Naive thymus-derived CD4-positive, alpha-beta T cell (primary cell): ENCODE measurements at regions not wholly inside any gene's neighbourhood (a gene's known extent, or its start where the extent isn't known, plus 50 kb on each side); places are given as distances from the start of the nearest gene placed in this dataset.
"Not testable (repeated sequence)": the region's sequence is repeated elsewhere in the genome, so short reads cannot be mapped to it uniquely, and the experiment has no call there.

Experiments
- ATAC-seq: fragments of 150-1000 bp; cut with Tn5 transposase; 2 replicates; pipeline ENCODE4 v1.10.0; 2021; ENCODE audit warnings: mild to moderate bottlenecking, moderate library complexity
- CTCF ChIA-PET: fragments of 350-600 bp; sonication (Branson Sonifier 250); formaldehyde crosslinking; loops from one replicate; lab custom pipeline; 2021; ENCODE audit warnings: antibody characterized with exemption; lab: Charles Lee
- POLR2A ChIA-PET: fragments of 350-600 bp; sonication (Branson Sonifier 250); formaldehyde crosslinking; loops from one replicate; lab custom pipeline; 2021; ENCODE audit warnings: antibody characterized with exemption, inconsistent platforms; lab: Charles Lee
- DNase-seq, 9 donors: peaks; one replicate each; pipeline versions ENCODE4 v3.0.0 to v3.0.0-alpha.2; 2020 to 2022; ENCODE audit warnings: mixed read lengths in 1 of 9
- H3K27ac ChIP-seq: one replicate; pipeline ENCODE4 v1.7.0; 2013; ENCODE audit warnings: mild to moderate bottlenecking, low read depth, low read length, moderate library complexity
- H3K27me3 ChIP-seq, 2 donors: one replicate each; pipeline ENCODE4 v1.7.0; 2013; ENCODE audit warnings: low read length in 2 of 2, mild to moderate bottlenecking in 2 of 2, moderate library complexity in 2 of 2; ENCODE audit not compliant: control insufficient read depth in 2 of 2, insufficient read depth in 2 of 2
- H3K36me3 ChIP-seq, 3 experiments: 1 replicate in 2 of 3; 2 replicates in 1 of 3; pipeline ENCODE4 v1.7.0; 2013; ENCODE audit warnings: low read length in 3 of 3, mild to moderate bottlenecking in 3 of 3, moderate library complexity in 1 of 3; ENCODE audit not compliant: insufficient read depth in 3 of 3, control insufficient read depth in 2 of 3
- H3K4me1 ChIP-seq, 2 donors: one replicate each; pipeline ENCODE4 v1.7.0; 2013; ENCODE audit warnings: low read length in 2 of 2, mild to moderate bottlenecking in 2 of 2, moderate library complexity in 1 of 2; ENCODE audit not compliant: control insufficient read depth in 2 of 2, insufficient read depth in 2 of 2
- H3K4me3 ChIP-seq: 2 replicates; pipeline ENCODE4 v1.7.0; 2013; ENCODE audit warnings: mild to moderate bottlenecking, low read length
- H3K9me3 ChIP-seq, 3 experiments: 1 replicate in 2 of 3; 2 replicates in 1 of 3; pipeline ENCODE4 v1.7.0; 2013; ENCODE audit warnings: low read length in 3 of 3; ENCODE audit not compliant: control insufficient read depth in 2 of 3
- H3K27ac Mint-ChIP-seq, 9 donors: one replicate each; pipeline ENCODE4 v1.8.0; 2020 to 2022; ENCODE audit warnings: mixed read lengths in 9 of 9, mild to moderate bottlenecking in 8 of 9, moderate library complexity in 5 of 9, inconsistent platforms in 2 of 9
- H3K27me3 Mint-ChIP-seq, 5 donors: one replicate each; pipeline ENCODE4 v1.8.0; 2021 to 2022; ENCODE audit warnings: mixed read lengths in 5 of 5, mild to moderate bottlenecking in 1 of 5
- H3K36me3 Mint-ChIP-seq, 5 donors: one replicate each; pipeline ENCODE4 v1.8.0; 2020 to 2022; ENCODE audit warnings: mixed read lengths in 5 of 5, mild to moderate bottlenecking in 3 of 5, inconsistent platforms in 1 of 5
- H3K4me1 Mint-ChIP-seq, 7 donors: one replicate each; pipeline ENCODE4 v1.8.0; 2020 to 2022; ENCODE audit warnings: mixed read lengths in 7 of 7, mild to moderate bottlenecking in 3 of 7, inconsistent platforms in 1 of 7
- H3K4me3 Mint-ChIP-seq, 10 donors: one replicate each; pipeline ENCODE4 v1.8.0; 2020 to 2022; ENCODE audit warnings: mild to moderate bottlenecking in 10 of 10, mixed read lengths in 10 of 10, moderate library complexity in 6 of 10, inconsistent platforms in 2 of 10
- H3K9me3 Mint-ChIP-seq, 11 donors: one replicate each; pipeline ENCODE4 v1.8.0; 2020 to 2022; ENCODE audit warnings: mixed read lengths in 11 of 11, mild to moderate bottlenecking in 4 of 11, inconsistent platforms in 1 of 11, moderate library complexity in 1 of 11
- intact Hi-C, 2 donors: fragments of 100-400 bp; cut with micrococcal nuclease; formaldehyde crosslinking; loops; one replicate each; pipeline ENCODE4 v1.15.1; 2023

GRCh38 chr6:11407414-11407813 lies 130.1 kb upstream of the TMEM170B start:
- Histone ChIP-seq H3K36me3 (no peaks in the 10 kb centered on the region), H3K4me1 (no peaks in the 10 kb centered on the region), H3K27me3 (no peaks in the 10 kb centered on the region), H3K9me3 (no peaks in the 10 kb centered on the region), H3K27ac (no peak overlapping the region), H3K4me3 (no peak overlapping the region)
- CTCF ChIA-PET = no interaction called here
- peaks cover 0 to 18% (median 7%) of the 10 kb centered on the region in 7 donors for H3K4me1 Mint-ChIP-seq
- no peaks in the 10 kb centered on the region for H3K27me3 Mint-ChIP-seq
- no peak overlapping the region for H3K27ac Mint-ChIP-seq
- H3K4me3 Mint-ChIP-seq = no peak overlapping the region
- ATAC-seq (no peak), DNase-seq (no peak)
- POLR2A ChIA-PET = no interaction called here
- peaks cover 0 to 4% (median 0%) of the 10 kb centered on the region in 11 donors for H3K9me3 Mint-ChIP-seq
- H3K36me3 Mint-ChIP-seq = peaks cover 0 to 4% (median 0%) of the 10 kb centered on the region in 5 donors
- intact Hi-C loops = no loop called here

GRCh38 chr6:11404838-11405237 lies 132.7 kb upstream of the TMEM170B start:
- intact Hi-C loops = no loop called here
- ATAC-seq = peak; percentile 41
- no peak for DNase-seq
- CTCF ChIA-PET = no interaction called here
- Mint-ChIP-seq H3K4me1 (peaks cover 0 to 7% (median 0%) of the 10 kb centered on the region in 7 donors), H3K36me3 (peaks cover 0 to 3% (median 0%) of the 10 kb centered on the region in 5 donors), H3K4me3 (no peak overlapping the region), H3K9me3 (peaks cover 0 to 4% (median 0%) of the 10 kb centered on the region in 11 donors), H3K27ac (no peak overlapping the region), H3K27me3 (no peaks in the 10 kb centered on the region)
- Histone ChIP-seq H3K9me3 (no peaks in the 10 kb centered on the region), H3K27ac (no peak overlapping the region), H3K27me3 (no peaks in the 10 kb centered on the region), H3K4me3 (no peak overlapping the region), H3K4me1 (no peaks in the 10 kb centered on the region), H3K36me3 (no peaks in the 10 kb centered on the region)
- POLR2A ChIA-PET = no interaction called here

GRCh38 chr6:11404081-11404480 lies 133.5 kb upstream of the TMEM170B start:
- Histone ChIP-seq H3K4me3 (no peak overlapping the region), H3K9me3 (no peaks in the 10 kb centered on the region), H3K27ac (no peak overlapping the region), H3K27me3 (no peaks in the 10 kb centered on the region), H3K36me3 (no peaks in the 10 kb centered on the region), H3K4me1 (no peaks in the 10 kb centered on the region)
- H3K36me3 Mint-ChIP-seq = peaks cover 0 to 3% (median 0%) of the 10 kb centered on the region in 5 donors
- H3K4me1 Mint-ChIP-seq = peaks cover 0 to 7% (median 0%) of the 10 kb centered on the region in 7 donors
- H3K27me3 Mint-ChIP-seq = no peaks in the 10 kb centered on the region
- no peak overlapping the region for H3K4me3 Mint-ChIP-seq
- H3K9me3 Mint-ChIP-seq = peaks cover 0 to 4% (median 0%) of the 10 kb centered on the region in 11 donors
- ChIA-PET CTCF (interaction anchor here (0.6 kb wide), 1 partner anchor 230 kb away, joined by 4 read pairs; no protein-coding TSS in a partner anchor), POLR2A (no interaction called here)
- DNase-seq = no peak
- intact Hi-C loops = no loop called here
- no peak overlapping the region for H3K27ac Mint-ChIP-seq
- ATAC-seq = no peak

GRCh38 chr6:11403035-11403601 lies 134.4 kb upstream of the TMEM170B start:
- Histone ChIP-seq H3K27ac (no peak overlapping the region), H3K27me3 (no peaks in the 10 kb centered on the region), H3K9me3 (no peaks in the 10 kb centered on the region), H3K4me3 (no peak overlapping the region), H3K36me3 (no peaks in the 10 kb centered on the region), H3K4me1 (no peaks in the 10 kb centered on the region)
- Mint-ChIP-seq H3K27me3 (peaks cover 0 to 3% (median 0%) of the 10 kb centered on the region in 5 donors), H3K4me3 (no peak overlapping the region), H3K27ac (peak overlapping the region in 1 of 9 donors; percentile 15), H3K36me3 (peaks cover 0 to 3% (median 0%) of the 10 kb centered on the region in 5 donors), H3K4me1 (peaks cover 0 to 9% (median 0%) of the 10 kb centered on the region in 7 donors), H3K9me3 (peaks cover 0 to 4% (median 0%) of the 10 kb centered on the region in 11 donors)
- no peak for DNase-seq
- POLR2A ChIA-PET = no interaction called here
- intact Hi-C loops = no loop called here
- no peak for ATAC-seq
- CTCF ChIA-PET = interaction anchor here (0.6 kb wide), 1 partner anchor 229 kb away, joined by 4 read pairs; no protein-coding TSS in a partner anchor

- CTCF ChIA-PET, H3K4me3 Mint-ChIP-seq, POLR2A ChIA-PET, H3K9me3 ChIP-seq, H3K27me3 ChIP-seq, H3K4me1 ChIP-seq, H3K27me3 Mint-ChIP-seq, H3K4me1 Mint-ChIP-seq, H3K9me3 Mint-ChIP-seq, H3K36me3 ChIP-seq, DNase-seq, H3K36me3 Mint-ChIP-seq, H3K27ac ChIP-seq, H3K27ac Mint-ChIP-seq, ATAC-seq, intact Hi-C loops, H3K4me3 ChIP-seq: not testable (repeated sequence)
Observed at GRCh38 chr6:11402581-11402980, 135.0 kb upstream of the TMEM170B start.

GRCh38 chr6:11401954-11402353 lies 135.6 kb upstream of the TMEM170B start:
- POLR2A ChIA-PET, H3K9me3 ChIP-seq, H3K27ac ChIP-seq, H3K27me3 ChIP-seq, H3K9me3 Mint-ChIP-seq, H3K4me3 Mint-ChIP-seq, H3K27me3 Mint-ChIP-seq, H3K4me3 ChIP-seq, CTCF ChIA-PET, H3K4me1 Mint-ChIP-seq, H3K27ac Mint-ChIP-seq, intact Hi-C loops, H3K36me3 Mint-ChIP-seq, ATAC-seq, DNase-seq, H3K36me3 ChIP-seq, H3K4me1 ChIP-seq: not testable (repeated sequence)
